ENCODE measurements at regions not wholly inside any gene's neighbourhood (a gene's known extent, or its start where the extent isn't known, plus 50 kb on each side); places are given as distances from the start of the nearest gene placed in this dataset.

DNA sequence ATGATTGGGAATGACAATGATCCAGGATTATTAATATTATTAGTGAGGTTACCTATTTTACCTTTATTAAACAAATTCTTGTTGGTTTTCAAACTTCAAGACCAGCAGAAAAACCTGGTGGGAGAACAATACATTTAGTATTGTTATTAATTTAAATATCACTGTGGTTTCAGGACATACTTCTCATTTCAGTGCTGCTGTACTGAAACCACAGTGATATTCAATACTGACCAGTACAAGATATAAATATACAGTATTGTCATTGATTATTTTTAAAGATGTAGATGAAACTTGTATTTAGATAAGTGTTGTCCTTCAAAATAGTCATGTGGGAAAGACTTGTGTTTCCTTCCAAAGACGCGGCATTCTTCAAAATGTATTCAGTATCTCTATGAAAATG, 1047.3 kb upstream of the CELF4 start:
- DNase-seq (ENCODE audit: low read depth in 3 of 3), result no peak

DNA sequence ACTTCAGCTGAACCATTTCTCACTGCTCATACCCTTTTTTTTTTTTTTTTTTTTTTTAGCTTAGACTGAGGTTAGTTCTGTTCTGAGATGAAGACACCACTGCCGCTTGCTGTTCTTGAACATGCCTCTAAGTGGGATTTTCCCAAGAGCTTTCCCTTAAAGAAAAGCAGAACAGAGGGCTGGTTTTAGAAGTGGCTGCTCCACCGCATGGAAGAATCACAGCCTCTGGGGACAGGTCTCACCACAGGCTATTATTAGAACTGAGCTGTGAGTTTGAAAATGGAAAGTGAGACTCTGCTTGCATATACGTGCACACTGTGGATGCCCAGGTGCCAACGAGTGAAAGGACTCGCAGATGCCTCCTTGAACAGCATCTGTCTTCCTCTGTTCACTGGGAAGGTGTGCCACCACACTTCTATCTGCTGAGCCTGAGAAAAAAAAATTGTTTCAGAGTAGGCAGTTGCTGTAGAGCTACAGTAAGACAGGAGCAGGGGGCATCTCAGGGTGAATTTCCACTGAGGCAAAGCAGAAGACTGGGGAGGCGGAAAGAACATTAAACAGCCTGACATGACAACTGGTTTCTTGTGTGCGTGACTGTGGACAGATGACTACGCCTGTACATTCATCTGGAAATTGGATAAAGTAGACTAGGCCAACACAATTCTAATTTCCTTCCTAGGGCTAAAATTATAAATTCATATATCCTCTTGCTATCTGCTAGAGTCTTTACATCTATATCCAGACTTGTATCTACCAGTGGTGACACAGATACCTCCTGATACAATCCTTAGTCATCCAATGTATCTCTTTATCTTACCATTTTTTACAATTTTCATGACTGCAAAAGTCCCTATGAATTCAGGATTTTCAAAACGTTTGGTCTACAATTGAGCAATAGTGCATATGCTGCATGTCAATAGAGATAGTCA, 1045.7 kb upstream of the CELF4 start:
- DNase-seq (ENCODE audit: low read depth in 3 of 3), result peak in 2 of 3 donors; percentile 1 to 12

DNA sequence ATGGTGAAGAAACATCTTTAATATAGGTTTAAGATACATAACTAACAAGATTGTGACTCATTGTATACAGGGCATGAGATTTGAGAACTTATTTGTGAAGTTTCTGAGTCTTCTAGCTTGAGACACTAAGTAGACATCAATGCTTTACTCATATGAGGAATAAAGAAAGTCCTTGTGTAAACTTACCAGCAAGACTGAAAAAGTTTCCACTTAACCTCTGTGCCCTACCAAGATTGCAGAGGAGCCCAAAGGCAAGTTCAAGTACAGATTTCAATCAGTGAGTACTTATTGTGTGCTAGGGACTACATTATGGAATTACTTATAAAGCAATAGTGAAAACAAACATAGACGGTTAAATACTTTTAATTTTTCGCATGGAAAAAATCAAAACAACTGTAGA, 1041.2 kb upstream of the CELF4 start:
- no peak for DNase-seq (ENCODE audit: low read depth in 3 of 3)

DNA sequence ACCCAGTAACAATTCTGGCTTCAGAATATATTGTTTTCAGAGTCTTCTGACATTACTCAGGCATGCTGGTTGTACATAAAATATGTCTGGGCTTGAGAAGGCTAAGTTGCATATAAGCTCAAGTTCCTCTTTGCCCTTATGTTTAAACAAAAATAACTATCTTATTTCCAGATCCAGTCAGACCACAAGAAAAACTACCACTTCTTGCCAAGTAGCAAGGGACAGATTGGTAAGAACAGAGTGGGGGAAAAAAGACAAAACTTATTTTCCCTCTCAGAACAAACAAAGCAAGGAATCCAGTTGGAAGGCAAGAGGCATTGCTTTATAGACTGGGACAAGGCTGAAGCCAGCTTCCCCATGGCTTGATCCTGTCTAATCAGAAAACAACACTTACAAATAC, 1036.7 kb upstream of the CELF4 start:
- DNase-seq (ENCODE audit: low read depth in 3 of 3), result no peak

GRCh38 chr18:38587571-38587970, 1022.0 kb upstream of the CELF4 start:
- no peak for DNase-seq (ENCODE audit: low read depth in 3 of 3)

GRCh38 chr18:38586327-38586726, 1020.7 kb upstream of the CELF4 start:
- no peak for DNase-seq (ENCODE audit: low read depth in 3 of 3)

DNA sequence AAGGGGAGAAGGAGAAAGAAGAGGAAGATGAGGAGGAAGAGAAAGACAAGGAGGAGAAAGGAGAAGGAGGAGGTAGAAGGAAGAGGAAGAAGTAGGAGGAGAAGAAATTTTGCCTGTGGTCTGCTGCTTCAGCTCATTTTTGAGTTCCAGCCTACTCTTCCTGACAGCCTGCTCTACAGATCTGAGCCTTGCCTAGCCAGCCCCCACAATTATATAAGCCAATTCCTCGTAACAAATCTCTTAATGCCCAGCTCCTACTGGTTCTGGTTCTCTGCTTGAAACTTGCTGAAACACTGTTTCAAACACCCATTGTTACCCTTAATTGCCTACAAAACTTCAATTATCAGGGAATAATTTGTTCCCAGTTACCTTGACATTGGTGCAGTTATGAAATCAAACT, 1014.2 kb upstream of the CELF4 start:
- no peak for DNase-seq (ENCODE audit: low read depth in 3 of 3)

DNA sequence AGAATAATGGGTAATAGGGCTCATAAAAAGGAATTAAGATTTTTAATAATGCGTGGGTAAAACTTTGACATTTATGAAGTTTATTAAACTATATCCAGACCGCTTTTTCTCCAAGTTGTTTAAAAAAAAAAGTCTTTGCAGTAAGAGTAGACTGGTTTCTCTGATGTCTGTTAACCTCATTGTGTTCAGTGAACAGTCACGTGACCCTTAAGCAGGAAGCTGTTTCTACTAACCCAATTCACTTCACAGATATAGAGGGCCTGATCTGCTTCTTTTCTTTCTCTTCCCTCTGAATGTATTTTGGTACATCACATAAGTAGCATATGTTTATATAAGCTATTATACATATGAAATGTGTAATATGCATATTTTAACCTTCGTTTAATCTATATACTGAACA, 1011.3 kb upstream of the CELF4 start:
- no peak for DNase-seq (ENCODE audit: low read depth in 3 of 3)

DNA sequence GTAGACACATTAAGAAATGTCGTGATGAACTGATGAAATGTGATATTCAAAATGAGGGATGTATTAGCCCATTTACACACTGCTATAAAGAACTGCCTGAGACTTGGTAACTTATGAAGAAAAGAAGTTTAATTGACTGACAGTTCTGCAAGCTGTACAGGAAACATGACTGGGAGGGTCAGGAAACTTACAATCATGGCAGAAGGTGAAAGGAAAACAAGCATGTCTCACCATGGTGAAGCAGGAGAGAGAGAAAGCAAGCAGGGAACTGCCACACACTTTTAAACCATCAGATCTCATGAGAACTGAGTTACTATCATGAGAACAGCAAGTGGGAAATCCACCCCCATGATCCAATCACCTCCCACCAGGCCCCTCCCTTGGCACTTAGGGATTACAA, 1010.8 kb upstream of the CELF4 start:
- no peak for DNase-seq (ENCODE audit: low read depth in 3 of 3)

GRCh38 chr18:38575648-38576047, 1010.0 kb upstream of the CELF4 start:
- DNase-seq (ENCODE audit: low read depth in 3 of 3), result no peak

GRCh38 chr18:38575023-38575422, 1009.4 kb upstream of the CELF4 start:
- no peak for DNase-seq (ENCODE audit: low read depth in 3 of 3)

DNA sequence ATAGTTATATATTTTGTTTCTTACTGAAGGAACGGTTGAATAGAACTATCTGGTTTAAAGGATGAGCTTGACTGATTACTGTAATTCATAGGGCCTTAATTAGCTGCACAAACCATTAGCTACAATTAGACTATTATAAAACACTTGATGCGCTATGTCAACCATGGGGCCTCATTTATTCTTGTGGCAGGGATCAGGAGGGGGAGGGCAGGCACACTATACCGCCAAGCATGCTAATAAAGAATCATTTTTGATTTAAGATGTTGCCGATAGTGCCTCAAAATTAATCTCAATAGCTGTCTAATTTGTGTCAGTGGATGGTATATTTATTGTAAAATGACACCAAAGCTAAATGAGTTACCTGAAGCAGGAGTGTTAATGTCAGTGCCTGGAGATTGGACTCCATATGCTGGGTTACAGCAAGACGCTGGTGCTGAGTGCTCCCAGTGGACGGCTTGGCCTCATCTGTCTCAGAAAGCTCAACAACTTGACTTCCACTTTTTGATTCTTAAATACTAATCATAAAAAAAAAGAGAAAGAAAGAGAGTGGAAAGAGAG, 1007.0 kb upstream of the CELF4 start:
- DNase-seq (ENCODE audit: low read depth in 3 of 3), result no peak

GRCh38 chr18:38571651-38572050, 1006.1 kb upstream of the CELF4 start:
- DNase-seq (ENCODE audit: low read depth in 3 of 3), result no peak

DNA sequence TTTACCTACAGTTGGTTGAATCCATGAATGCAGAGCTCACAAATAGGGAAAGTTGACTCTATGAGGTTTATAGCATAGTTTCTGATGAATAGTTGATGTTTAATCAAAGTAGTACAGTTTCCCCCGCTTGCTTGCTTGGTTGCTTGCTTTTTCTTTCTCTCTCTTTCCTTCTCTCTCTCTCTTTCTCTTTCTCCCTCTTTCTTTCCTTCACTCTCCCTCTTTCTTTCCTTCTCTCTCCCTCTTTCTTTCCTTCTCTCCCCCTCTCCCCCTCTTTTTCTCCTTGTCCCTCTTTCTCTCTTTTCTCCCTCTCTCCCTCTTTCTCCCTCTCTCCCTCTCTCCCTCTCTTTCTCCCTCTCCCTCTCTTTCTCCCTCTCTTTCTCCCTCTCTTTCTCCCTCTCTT, 999.9 kb upstream of the CELF4 start:
- DNase-seq (ENCODE audit: low read depth in 3 of 3), result no peak

DNA sequence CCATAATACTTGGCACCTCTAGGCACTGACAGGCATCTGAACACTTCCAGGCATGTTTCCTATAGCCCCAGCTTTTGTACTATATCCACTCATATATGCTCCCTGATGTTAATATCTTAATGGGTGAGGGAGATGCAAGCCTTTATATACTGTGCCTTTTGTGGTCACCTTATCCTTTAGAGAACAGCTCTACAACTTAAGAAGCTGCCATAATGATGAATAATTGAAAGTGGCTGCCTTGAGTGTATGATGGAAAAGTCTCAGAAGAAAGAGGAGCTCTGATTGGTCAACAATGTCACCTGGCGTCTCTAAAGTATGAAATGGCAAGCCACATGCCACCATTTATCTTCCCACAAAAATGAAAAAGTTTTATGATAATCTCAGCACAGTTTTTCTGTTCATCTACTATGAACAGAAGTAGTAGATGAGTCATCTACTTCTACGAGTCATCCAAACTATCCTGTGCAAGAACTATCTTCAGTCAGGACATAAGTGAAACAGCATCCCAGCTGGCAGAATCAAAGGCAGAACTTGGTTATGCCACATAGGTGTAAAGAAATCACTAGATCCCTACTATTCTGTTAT, 997.9 kb upstream of the CELF4 start:
- DNase-seq (ENCODE audit: low read depth in 3 of 3), result no peak

- no peak for DNase-seq (ENCODE audit: low read depth in 3 of 3)
Observed at GRCh38 chr18:38557006-38557405, 991.4 kb upstream of the CELF4 start.

GRCh38 chr18:38552732-38553321, 987.2 kb upstream of the CELF4 start:
- no peak for DNase-seq (ENCODE audit: low read depth in 3 of 3)

GRCh38 chr18:38551881-38552280, 986.3 kb upstream of the CELF4 start:
- no peak for DNase-seq (ENCODE audit: low read depth in 3 of 3)

- DNase-seq (ENCODE audit: low read depth in 3 of 3), result no peak
Observed at GRCh38 chr18:38545071-38545470, 979.5 kb upstream of the CELF4 start.

GRCh38 chr18:38539856-38540255, 974.3 kb upstream of the CELF4 start:
- DNase-seq (ENCODE audit: low read depth in 3 of 3), result no peak

DNA sequence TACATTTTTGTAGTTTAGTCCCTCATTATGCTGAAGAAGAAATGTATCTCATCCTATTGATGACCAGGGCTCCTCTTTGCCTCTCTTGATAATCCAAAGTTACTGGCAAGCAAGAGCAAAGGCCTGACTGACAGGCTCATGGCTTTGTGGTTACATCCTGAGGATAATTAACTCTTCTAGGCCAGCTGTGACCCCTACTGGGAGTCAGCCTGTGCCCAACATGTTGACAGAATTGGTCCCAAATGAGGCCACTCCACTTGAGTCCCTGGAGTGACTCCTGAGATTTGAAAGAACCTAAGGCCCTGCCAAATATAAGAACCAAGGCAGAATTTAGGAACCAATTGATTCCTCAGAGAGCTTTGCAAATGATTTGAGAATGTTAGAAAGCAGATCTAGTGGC, 973.8 kb upstream of the CELF4 start:
- no peak for DNase-seq (ENCODE audit: low read depth in 3 of 3)

- no peak for DNase-seq (ENCODE audit: low read depth in 3 of 3)
Observed at GRCh38 chr18:38534073-38534472, 968.5 kb upstream of the CELF4 start.

DNA sequence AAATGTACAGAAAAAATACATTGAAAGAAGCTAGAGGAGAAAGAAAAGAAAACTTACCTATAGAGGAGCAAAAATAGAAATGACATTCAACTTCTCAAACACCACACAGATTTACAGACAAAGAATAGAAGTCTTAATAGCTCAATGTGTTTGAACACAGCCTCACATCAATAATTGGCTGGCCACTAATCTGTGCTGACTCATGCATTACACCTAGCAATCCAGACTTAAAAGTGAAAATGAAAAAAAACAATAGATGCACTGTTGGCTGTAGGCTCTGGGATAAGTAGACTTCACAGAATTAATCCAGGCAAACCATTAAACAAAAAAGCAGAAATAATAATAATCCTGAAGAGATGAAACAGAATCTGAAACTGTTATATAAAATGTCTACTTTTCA, 961.3 kb upstream of the CELF4 start:
- no peak for DNase-seq (ENCODE audit: low read depth in 3 of 3)

All from stimulated activated CD4-positive, alpha-beta T cell treated with anti-CD3 and anti-CD28 coated beads, TNF-alpha, amount 100 ng/mL, for 48 hours (primary cell).